CD4-positive, alpha-beta T cell treated with Interleukin-15 for 4 hours (primary cell): ENCODE measurements at regions not wholly inside any gene's neighbourhood (a gene's known extent, or its start where the extent isn't known, plus 50 kb on each side); places are given as distances from the start of the nearest gene placed in this dataset.
"Not testable (repeated sequence)": the region's sequence is repeated elsewhere in the genome, so short reads cannot be mapped to it uniquely, and the experiment has no call there.

Experiments used
- DNase-seq: peaks from one replicate; pipeline ENCODE4 v3.0.0-alpha.2; 2020; ENCODE audit warnings: low spot score

GRCh38 chr6:17012421-17013225, 89.2 kb upstream of the STMND1 start:
- DNase-seq: no peak

DNA sequence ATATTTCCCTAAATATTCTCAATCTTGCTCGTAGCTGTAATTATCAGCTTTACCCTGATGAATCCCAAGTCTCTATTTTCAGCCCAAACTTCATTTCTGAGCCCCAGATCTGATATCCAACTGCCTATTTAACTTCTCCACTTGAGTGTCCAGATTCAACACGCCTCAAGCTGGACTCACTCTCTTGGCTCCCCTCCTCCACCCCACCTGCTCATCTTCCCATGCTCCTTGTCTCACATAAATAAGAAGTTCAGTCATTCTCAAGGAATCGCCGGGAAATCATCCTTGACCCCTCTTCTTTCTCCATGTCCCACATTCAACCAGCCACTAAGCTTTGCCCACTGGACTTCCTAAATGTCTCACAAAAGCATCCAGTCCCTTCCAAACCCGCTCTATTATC, 89.9 kb upstream of the STMND1 start:
- no peak for DNase-seq

- no peak for DNase-seq
These were observed 94.1 kb upstream of the STMND1 start for GRCh38 chr6:17007749-17008148.

DNA sequence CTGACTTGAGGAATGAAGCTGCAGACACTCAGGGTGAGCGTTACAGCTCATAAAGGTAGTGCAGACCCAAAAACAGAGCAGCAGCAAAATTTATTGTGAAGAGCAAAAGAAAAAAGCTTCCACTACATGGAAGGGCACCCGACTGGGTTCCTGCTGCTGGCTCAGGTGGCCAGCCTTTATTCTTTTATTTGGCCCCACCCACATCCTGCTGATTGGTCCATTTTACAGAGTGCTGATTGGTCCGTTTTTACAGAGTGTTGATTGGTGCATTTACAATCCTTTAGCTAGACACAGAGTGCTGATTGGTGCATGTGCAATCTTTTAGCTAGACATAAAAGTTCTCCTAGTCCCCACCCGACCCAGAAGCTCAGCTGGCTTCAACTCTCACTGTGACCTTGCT, 95.3 kb upstream of the STMND1 start:
- no peak for DNase-seq

DNA sequence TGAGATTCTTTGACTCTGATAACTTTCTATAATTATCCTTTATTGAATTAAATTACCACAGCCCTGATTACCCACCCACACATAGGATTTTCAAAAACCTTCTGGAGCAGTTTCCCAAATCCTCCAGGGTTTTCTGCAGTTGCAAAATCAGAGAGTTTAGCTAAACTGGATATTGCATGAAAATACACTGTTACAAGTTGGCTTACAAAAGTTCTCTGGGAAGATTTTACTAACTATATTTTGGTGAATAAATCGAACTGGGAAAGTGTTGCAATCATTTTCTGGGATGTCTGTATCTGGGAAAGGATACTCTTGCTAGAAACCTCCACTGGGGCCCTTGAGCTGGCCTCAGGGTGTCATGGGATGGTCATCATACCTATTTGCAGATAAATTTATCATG, 97.6 kb upstream of the STMND1 start:
- no peak for DNase-seq

DNA sequence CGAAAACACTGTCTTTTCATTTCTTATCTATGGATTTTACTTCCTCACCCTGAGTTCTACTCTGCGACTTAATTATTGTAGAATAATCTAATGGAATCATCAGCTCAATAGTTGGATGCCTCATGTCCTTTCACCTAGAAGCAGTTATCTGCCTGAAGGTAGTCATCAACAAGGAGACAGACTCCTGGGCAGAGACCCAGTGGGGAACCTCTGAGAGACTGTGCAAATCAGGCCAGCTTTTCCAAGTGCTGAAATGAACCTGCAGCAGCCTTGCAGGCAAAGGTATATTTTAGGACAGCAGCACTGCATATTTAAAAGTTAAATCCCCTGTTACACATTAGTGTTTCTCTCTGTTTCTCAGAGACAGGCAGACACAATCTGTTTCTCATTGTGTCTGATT, 99.7 kb upstream of the STMND1 start:
- no peak for DNase-seq

DNA sequence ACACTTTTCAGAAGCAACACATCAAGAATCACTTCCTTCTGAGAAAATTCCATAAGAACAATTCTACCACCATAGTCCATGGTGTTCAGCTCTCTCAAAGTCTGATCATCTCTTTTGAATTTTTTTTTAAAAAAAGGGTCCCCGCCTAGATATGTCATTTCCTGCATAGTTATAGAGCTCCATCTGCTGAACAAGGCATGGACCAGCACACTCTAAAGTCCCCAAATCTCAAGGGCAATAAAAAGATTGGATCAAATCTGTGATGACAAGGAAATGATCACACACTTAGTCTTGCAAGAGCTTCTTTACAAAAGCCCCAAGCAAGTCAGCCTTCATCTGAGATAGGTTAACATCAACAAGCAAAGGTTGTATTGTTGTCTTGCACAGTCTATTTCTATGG, 100.7 kb upstream of the STMND1 start:
- no peak for DNase-seq

- DNase-seq: no peak
These were observed 102.1 kb upstream of the STMND1 start for GRCh38 chr6:16999491-17000436.

GRCh38 chr6:16998461-16998860, 103.4 kb upstream of the STMND1 start:
- no peak for DNase-seq

GRCh38 chr6:16995511-16996250, 106.2 kb upstream of the STMND1 start:
- DNase-seq: no peak

DNA sequence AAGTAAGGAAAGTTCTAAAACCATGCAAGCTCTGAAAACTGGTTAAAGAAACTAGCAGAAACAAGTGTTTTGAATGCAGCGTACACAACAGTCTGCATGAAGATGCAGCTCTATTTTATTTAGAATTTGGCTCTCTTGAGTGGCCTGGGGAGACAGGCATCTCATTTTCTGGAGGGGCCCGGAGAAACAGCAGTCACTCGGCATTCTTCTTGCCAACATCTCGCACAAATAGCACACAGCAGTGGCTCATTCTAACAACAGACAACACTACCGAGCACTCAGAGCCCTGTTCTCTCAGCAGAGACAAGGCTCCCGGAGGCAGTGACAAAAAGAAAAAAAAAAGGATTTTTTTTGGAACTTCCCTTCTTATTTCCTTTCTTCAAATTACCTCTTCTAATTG, 108.5 kb upstream of the STMND1 start:
- no peak for DNase-seq

- DNase-seq: no peak
These were observed 109.7 kb upstream of the STMND1 start for GRCh38 chr6:16991981-16992629.

- not testable (repeated sequence) for DNase-seq
These were observed 111.9 kb upstream of the STMND1 start for GRCh38 chr6:16989976-16990375.

DNA sequence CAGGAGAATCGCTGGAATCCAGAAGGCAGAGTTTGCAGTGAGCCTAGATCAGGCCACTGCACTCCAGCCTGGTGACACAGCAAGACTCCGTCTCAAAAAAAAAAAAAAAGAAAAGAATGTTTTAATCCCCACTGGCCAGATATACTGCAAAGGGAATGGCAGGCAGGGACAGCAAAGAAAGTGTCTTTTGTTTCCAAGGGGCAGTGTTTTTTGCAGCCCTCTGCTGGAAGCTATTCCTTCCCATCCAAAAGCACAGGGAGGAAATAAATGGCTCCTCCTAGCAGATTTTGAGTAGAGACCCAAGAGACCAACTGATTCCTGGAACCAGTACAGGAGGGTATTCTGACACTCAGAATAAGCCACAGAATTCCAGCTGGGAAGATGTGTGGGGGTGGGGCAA, 112.5 kb upstream of the STMND1 start:
- DNase-seq: no peak

GRCh38 chr6:16987996-16988395, 113.9 kb upstream of the STMND1 start:
- no peak for DNase-seq

DNA sequence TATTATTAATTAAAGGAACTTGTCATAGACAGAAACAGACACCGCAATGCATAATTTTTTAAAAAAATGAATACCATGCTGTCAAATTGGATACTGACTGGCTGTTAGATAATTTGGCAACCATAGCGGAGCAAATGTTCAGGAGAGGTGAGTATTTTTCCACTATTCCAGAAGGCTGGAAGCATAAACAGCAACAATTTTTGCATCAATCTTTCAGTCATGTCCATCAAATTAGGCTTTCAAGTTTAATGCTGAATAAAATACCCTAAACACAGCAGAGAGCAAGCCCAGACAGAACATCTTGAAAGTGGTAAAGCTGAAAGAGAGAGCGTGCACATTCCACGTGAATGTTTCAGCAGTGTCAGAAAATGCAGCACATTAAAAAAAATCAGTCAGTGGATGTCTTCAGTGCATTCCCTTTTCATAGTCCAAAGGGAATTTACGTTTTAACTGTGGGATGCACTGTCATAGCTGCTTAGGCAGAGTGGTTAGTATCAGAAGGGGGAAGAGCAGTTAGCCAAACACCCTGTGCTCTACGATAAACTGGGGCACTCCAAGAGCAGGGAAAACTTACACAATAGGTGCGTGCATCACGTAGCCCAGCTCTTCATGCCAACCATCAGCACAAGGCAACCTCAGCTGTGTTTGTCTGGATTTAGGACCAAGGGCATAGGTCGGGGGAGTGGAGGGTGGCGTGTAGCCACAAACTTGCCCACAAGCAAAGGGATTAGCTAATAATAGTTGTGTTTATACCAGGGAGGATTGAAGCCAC, 116.2 kb upstream of the STMND1 start:
- no peak for DNase-seq

- no peak for DNase-seq
These were observed 119.0 kb upstream of the STMND1 start for GRCh38 chr6:16982807-16983206.

DNA sequence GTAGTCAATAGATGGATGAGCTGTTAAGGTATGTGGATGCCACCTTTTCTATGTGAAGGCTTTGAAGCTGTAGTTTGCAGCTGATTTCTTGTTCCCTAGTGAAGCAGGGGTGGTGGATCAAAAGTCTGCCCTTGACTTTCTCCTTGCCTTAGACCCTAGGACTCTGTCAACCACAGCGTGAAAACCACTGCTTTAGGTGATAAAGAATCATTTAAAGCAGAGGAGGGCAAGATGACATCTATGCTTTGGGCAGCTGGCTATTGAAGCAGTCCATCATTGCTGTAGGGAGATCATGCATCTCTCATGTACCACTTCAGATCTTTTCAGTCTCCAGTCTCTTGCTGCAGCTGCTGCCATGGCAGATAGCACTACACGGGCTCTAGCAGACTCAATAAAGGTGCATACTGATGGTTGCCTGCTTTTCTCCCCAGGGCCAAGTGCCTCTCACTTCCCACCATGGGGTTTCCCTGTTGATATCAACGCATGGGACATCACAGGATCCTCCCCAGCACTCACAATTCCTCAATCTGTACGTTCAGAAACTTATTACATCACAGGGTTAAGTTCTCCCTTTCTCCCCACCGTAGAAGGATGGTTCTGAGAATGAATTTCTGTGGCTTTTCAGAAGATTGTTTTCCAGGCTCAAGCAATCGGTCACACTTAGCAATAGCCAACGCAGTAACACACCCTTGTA, 122.0 kb upstream of the STMND1 start:
- DNase-seq: no peak

DNA sequence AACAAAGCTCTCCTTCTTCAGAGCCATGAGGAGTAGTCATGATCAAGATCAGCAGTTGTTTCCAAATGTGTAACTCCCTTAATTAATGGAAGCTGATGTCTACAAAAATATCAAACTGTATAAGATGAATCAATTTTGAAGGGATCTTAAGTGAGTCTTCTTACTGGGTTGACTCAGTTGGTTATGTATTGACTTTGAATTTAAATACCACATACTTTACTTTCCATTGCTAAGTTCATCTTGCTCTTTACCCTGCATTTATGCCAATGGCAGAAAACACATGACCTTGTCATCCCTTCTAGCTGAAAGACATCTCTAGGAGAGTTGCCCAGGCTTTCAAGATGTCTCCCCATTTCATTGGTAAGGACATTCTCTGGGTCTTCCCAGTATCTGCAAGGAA, 123.2 kb upstream of the STMND1 start:
- DNase-seq: no peak

DNA sequence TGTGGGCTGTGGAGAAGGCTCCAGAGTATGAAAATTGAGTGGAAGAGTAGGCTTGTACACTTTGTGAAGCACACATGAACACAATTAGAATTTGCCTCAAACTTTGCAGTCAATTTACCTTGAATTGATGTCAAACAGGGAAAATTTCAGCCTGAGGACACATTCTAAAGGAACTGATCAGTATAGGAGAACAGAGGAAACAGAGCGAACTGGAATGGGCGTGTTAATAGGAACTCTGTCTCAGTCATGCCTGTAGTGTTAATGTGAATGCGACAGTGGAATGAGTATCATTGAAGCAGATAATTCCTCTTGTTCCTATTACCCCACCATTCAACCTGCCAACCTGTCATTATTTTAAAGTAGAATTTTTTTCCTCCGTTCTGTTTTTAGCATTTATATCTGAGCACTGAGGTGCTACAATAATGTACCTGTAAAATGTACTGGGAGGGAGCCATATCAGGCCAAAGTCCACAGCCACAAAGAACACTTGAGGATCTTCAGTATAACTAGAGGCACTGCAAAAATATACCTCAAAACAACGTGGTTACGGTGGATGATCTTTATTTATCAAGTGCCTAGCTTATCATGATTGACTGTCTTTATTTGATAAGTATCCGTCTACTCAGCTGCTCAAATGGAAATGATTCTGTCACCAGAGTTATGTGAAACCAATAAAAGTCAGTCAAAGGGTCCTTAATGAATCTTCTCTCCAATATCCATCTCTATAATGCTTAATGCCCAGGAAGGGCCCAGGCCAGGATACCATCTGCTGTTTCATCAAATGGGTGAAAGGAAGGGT, 125.3 kb upstream of the STMND1 start:
- DNase-seq: no peak
